Activated CD8-positive, alpha-beta T cell treated with anti-CD3 and anti-CD28 coated beads for 36 hours (primary cell): ENCODE measurements at regions not wholly inside any gene's neighbourhood (a gene's known extent, or its start where the extent isn't known, plus 50 kb on each side); places are given as distances from the start of the nearest gene placed in this dataset.

Source experiments
- ATAC-seq: fragments of 200-7000 bp; cut with Tn5 transposase; one replicate; pipeline ENCODE4 v1.10.0; 2021; ENCODE audit warnings: mild to moderate bottlenecking, moderate library complexity
- CTCF ChIA-PET: fragments of 350-600 bp; sonication (Branson Sonifier 250); formaldehyde crosslinking; loops from one replicate; lab custom pipeline; 2021; ENCODE audit warnings: antibody characterized with exemption; lab: Charles Lee
- POLR2A ChIA-PET: fragments of 350-600 bp; sonication (Branson Sonifier 250); formaldehyde crosslinking; loops from one replicate; lab custom pipeline; 2021; ENCODE audit warnings: antibody characterized with exemption; lab: Charles Lee
- DNase-seq: peaks from one replicate; pipeline ENCODE4 v3.0.0-alpha.2; 2020
- H3K27ac Mint-ChIP-seq: one replicate; pipeline ENCODE4 v1.8.0; 2021; ENCODE audit warnings: mild to moderate bottlenecking, mixed read lengths
- H3K27me3 Mint-ChIP-seq: one replicate; pipeline ENCODE4 v1.8.0; 2021; ENCODE audit warnings: mixed read lengths
- H3K36me3 Mint-ChIP-seq: one replicate; pipeline ENCODE4 v1.8.0; 2021; ENCODE audit warnings: low read depth, mixed read lengths
- H3K4me1 Mint-ChIP-seq: one replicate; pipeline ENCODE4 v1.8.0; 2021; ENCODE audit warnings: low read depth, mixed read lengths
- H3K4me3 Mint-ChIP-seq: one replicate; pipeline ENCODE4 v1.8.0; 2021; ENCODE audit warnings: mild to moderate bottlenecking, moderate library complexity, mixed read lengths
- H3K9me3 Mint-ChIP-seq: one replicate; pipeline ENCODE4 v1.8.0; 2021; ENCODE audit warnings: mixed read lengths
- intact Hi-C: fragments of 100-400 bp; cut with micrococcal nuclease; formaldehyde crosslinking; loops from one replicate; pipeline ENCODE4 v1.10.0; 2022
- TF ChIP-seq, protein P1 (sequence below): fragments of 200-600 bp; IDR thresholded peaks from one replicate; pipeline ENCODE4 v1.8.0; 2022; ENCODE audit warnings: antibody characterized with exemption, mild to moderate bottlenecking

DNA sequence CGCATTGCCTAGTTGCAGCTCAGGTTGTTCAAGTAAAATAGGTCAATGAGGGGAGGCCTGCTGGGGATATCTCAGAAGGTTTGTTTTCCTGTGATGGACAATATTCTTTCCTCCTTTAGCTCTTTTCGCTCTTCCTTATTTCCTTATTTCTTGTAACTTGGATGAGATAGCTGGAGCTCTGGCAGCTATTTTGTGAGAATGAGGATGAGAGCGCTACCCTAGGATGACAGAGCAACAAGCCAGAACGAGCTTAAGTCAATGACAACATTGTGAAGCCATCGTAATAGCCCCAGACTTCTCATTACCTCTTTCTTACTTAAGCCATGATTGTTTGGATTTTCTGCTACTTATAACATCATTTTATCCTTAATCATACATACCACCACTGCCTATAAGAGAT, 124.3 kb upstream of the GATB start:
- CTCF ChIA-PET, result no interaction called here
- POLR2A ChIA-PET, result interaction anchor here (0.5 to 0.8 kb wide), 2 partner anchors 9 to 163 kb away, joined by 3 read pairs; no protein-coding TSS in a partner anchor
- H3K27me3 Mint-ChIP-seq, result no peaks in the 10 kb centered on the region
- peaks cover 30% of the 10 kb centered on the region for H3K4me1 Mint-ChIP-seq
- ATAC-seq (no peak), DNase-seq (no peak)
- intact Hi-C loops, result no loop called here
- H3K27ac Mint-ChIP-seq, result no peak overlapping the region
- TF ChIP-seq, protein P1, sequence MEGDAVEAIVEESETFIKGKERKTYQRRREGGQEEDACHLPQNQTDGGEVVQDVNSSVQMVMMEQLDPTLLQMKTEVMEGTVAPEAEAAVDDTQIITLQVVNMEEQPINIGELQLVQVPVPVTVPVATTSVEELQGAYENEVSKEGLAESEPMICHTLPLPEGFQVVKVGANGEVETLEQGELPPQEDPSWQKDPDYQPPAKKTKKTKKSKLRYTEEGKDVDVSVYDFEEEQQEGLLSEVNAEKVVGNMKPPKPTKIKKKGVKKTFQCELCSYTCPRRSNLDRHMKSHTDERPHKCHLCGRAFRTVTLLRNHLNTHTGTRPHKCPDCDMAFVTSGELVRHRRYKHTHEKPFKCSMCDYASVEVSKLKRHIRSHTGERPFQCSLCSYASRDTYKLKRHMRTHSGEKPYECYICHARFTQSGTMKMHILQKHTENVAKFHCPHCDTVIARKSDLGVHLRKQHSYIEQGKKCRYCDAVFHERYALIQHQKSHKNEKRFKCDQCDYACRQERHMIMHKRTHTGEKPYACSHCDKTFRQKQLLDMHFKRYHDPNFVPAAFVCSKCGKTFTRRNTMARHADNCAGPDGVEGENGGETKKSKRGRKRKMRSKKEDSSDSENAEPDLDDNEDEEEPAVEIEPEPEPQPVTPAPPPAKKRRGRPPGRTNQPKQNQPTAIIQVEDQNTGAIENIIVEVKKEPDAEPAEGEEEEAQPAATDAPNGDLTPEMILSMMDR, result no peak
- H3K36me3 Mint-ChIP-seq, result no peaks in the 10 kb centered on the region
- H3K4me3 Mint-ChIP-seq, result no peak overlapping the region
- H3K9me3 Mint-ChIP-seq, result no peaks in the 10 kb centered on the region

DNA sequence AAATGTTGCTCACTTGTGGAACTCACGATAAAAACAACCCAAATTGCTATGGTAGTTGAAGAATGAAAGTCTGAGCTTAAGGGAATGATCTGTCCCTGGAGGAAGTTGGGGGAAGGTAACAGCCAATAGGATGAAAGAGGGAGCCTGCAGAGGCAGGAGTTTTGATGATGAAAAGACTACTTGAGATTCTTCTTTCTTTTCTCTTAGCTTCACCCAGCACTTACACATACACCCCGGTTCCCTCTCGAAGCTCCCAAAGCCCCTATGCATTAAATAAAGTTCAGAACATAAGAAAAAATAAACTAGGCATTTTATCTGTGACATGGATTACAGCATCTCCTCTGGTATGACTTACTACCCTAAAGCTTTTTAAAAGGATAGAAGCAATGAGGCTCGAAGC, 122.9 kb upstream of the GATB start:
- CTCF ChIA-PET, result no interaction called here
- peaks cover 30% of the 10 kb centered on the region for H3K4me1 Mint-ChIP-seq
- H3K27ac Mint-ChIP-seq, result no peak overlapping the region
- no peak overlapping the region for H3K4me3 Mint-ChIP-seq
- DNase-seq (no peak), ATAC-seq (no peak)
- POLR2A ChIA-PET, result interaction anchor here (0.6 to 1.0 kb wide), 2 partner anchors 123 to 1683 kb away, joined by 3 to 4 read pairs; partner anchors contain the start of gene GATB
- no peaks in the 10 kb centered on the region for H3K27me3 Mint-ChIP-seq
- H3K9me3 Mint-ChIP-seq, result no peaks in the 10 kb centered on the region
- H3K36me3 Mint-ChIP-seq, result no peaks in the 10 kb centered on the region
- intact Hi-C loops, result no loop called here
- TF ChIP-seq, protein P1, result no peak

DNA sequence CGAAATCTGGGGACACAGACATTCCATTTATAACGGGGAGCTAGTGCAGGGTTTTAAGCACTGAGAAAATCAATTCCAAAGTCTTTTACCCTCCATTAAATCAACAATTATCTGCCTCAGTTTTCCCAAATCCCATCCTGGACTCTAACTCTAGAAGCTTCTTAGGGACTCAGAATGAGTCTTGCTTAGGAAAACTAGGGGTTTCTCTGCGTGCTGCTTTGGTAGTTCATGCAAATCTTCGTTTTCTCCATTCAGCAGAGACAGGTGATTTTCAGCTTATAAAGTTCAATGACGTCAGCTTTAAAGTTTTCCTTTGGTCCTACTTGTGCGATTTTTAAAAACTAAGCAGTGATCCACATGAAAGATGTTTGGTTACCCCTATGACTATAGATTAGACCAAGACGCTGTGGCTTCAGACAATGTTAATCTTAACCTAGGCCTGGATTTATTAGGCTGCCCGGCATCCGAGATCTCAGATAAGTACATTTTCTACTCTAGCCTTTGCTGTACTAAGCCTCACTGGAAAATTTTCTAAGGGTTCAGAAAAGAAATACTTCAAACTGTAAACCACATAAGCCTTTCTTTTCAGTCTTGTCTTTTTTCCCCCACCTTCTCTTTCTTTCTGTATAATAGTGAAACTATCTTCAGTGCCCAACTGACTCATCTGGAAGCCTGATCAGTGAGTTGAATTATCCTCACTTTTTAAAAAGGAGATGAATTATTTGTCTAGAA, 121.4 kb upstream of the GATB start:
- DNase-seq (peak; percentile 16), ATAC-seq (peak; percentile 84)
- Mint-ChIP-seq H3K4me3 (no peak overlapping the region), H3K36me3 (no peaks in the 10 kb centered on the region), H3K27me3 (no peaks in the 10 kb centered on the region), H3K27ac (peak overlapping the region; percentile 78), H3K9me3 (no peaks in the 10 kb centered on the region), H3K4me1 (peaks cover 30% of the 10 kb centered on the region)
- CTCF ChIA-PET, result interaction anchor here (0.6 kb wide), 1 partner anchor 121 kb away, joined by 3 read pairs; no protein-coding TSS in a partner anchor
- TF ChIP-seq, protein P1, result no peak
- intact Hi-C loops, result no loop called here
- POLR2A ChIA-PET, result no interaction called here

- TF ChIP-seq, protein P1, result no peak
Measured at GRCh38 chr4:151879705-151880445, 119.1 kb upstream of the GATB start.

More at GRCh38 chr4:151879705-151880445, 119.1 kb upstream of the GATB start:
- no peaks in the 10 kb centered on the region for H3K36me3 Mint-ChIP-seq
- H3K4me3 Mint-ChIP-seq, result no peak overlapping the region
- H3K9me3 Mint-ChIP-seq, result no peaks in the 10 kb centered on the region
- CTCF ChIA-PET, result interaction anchor here (1.3 kb wide), 1 partner anchor 44 kb away, joined by 3 read pairs; no protein-coding TSS in a partner anchor
- H3K4me1 Mint-ChIP-seq, result peaks cover 30% of the 10 kb centered on the region
- no peak overlapping the region for H3K27ac Mint-ChIP-seq
- DNase-seq (no peak), ATAC-seq (no peak)
- H3K27me3 Mint-ChIP-seq, result no peaks in the 10 kb centered on the region
- intact Hi-C loops, result no loop called here
- POLR2A ChIA-PET, result no interaction called here
